Endothelial cell (in vitro differentiated cells): ENCODE measurements at regions not wholly inside any gene's neighbourhood (a gene's known extent, or its start where the extent isn't known, plus 50 kb on each side); places are given as distances from the start of the nearest gene placed in this dataset.

Source experiments
- DNase-seq: peaks from one replicate; pipeline ENCODE4 v3.0.0; 2021; ENCODE audit warnings: low spot score
- H3K27ac Mint-ChIP-seq: one replicate; pipeline ENCODE4 v1.8.0; 2021; ENCODE audit warnings: mixed read lengths, inconsistent platforms; ENCODE audit not compliant: unreplicated experiment
- H3K27me3 Mint-ChIP-seq: one replicate; pipeline ENCODE4 v1.8.0; 2021; ENCODE audit warnings: mild to moderate bottlenecking, moderate library complexity, mixed read lengths, inconsistent platforms; ENCODE audit not compliant: unreplicated experiment
- H3K36me3 Mint-ChIP-seq: one replicate; pipeline ENCODE4 v1.8.0; 2021; ENCODE audit warnings: mild to moderate bottlenecking, low read depth, mixed read lengths, inconsistent platforms; ENCODE audit not compliant: unreplicated experiment
- H3K4me1 Mint-ChIP-seq: one replicate; pipeline ENCODE4 v1.8.0; 2021; ENCODE audit warnings: mild to moderate bottlenecking, mixed read lengths, inconsistent platforms; ENCODE audit not compliant: unreplicated experiment
- H3K4me3 Mint-ChIP-seq: one replicate; pipeline ENCODE4 v1.8.0; 2021; ENCODE audit warnings: mild to moderate bottlenecking, mixed read lengths, inconsistent platforms; ENCODE audit not compliant: unreplicated experiment
- H3K9me3 Mint-ChIP-seq: one replicate; pipeline ENCODE4 v1.8.0; 2021; ENCODE audit warnings: mixed read lengths, inconsistent platforms; ENCODE audit not compliant: unreplicated experiment
- CTCF ChIP-seq: fragments of 200-600 bp; sonication (generic); IDR thresholded peaks from one replicate; pipeline ENCODE4 v1.5.0; 2021; ENCODE audit warnings: antibody characterized with exemption; ENCODE audit not compliant: unreplicated experiment

- DNase-seq, result no peak
- peaks cover 13% of the 10 kb centered on the region for H3K4me1 Mint-ChIP-seq
- H3K9me3 Mint-ChIP-seq, result no peaks in the 10 kb centered on the region
- H3K27ac Mint-ChIP-seq, result no peak overlapping the region
- peaks cover 13% of the 10 kb centered on the region for H3K27me3 Mint-ChIP-seq
- H3K36me3 Mint-ChIP-seq, result peaks cover 4% of the 10 kb centered on the region
- TF ChIP-seq CTCF, result no peak
- H3K4me3 Mint-ChIP-seq, result peak overlapping the region; percentile 71
These were observed 207.5 kb upstream of the RTL1 start for GRCh38 chr14:101110729-101111619.

GRCh38 chr14:101111620-101112290, 208.2 kb upstream of the RTL1 start:
- Mint-ChIP-seq H3K27ac (no peak overlapping the region), H3K9me3 (no peaks in the 10 kb centered on the region), H3K36me3 (no peaks in the 10 kb centered on the region), H3K4me3 (no peak overlapping the region), H3K27me3 (peaks cover 13% of the 10 kb centered on the region), H3K4me1 (peaks cover 13% of the 10 kb centered on the region)
- no peak for DNase-seq
- no peak for TF ChIP-seq CTCF

- H3K4me3 Mint-ChIP-seq, result no peak overlapping the region
- H3K4me1 Mint-ChIP-seq, result peaks cover 13% of the 10 kb centered on the region
- no peaks in the 10 kb centered on the region for H3K9me3 Mint-ChIP-seq
- TF ChIP-seq CTCF, result no peak
- no peak for DNase-seq
- peaks cover 3% of the 10 kb centered on the region for H3K36me3 Mint-ChIP-seq
- no peak overlapping the region for H3K27ac Mint-ChIP-seq
- peaks cover 17% of the 10 kb centered on the region for H3K27me3 Mint-ChIP-seq
These were observed 209.0 kb upstream of the RTL1 start for GRCh38 chr14:101112351-101113107.

- no peak overlapping the region for H3K4me3 Mint-ChIP-seq
- H3K27ac Mint-ChIP-seq, result no peak overlapping the region
- H3K4me1 Mint-ChIP-seq, result peaks cover 13% of the 10 kb centered on the region
- peaks cover 7% of the 10 kb centered on the region for H3K36me3 Mint-ChIP-seq
- no peaks in the 10 kb centered on the region for H3K9me3 Mint-ChIP-seq
- TF ChIP-seq CTCF, result no peak
- H3K27me3 Mint-ChIP-seq, result peaks cover 20% of the 10 kb centered on the region
- DNase-seq, result no peak
These were observed 209.6 kb upstream of the RTL1 start for GRCh38 chr14:101113108-101113612.
